ENCODE measurements at regions not wholly inside any gene's neighbourhood (a gene's known extent, or its start where the extent isn't known, plus 50 kb on each side); places are given as distances from the start of the nearest gene placed in this dataset.

DNA sequence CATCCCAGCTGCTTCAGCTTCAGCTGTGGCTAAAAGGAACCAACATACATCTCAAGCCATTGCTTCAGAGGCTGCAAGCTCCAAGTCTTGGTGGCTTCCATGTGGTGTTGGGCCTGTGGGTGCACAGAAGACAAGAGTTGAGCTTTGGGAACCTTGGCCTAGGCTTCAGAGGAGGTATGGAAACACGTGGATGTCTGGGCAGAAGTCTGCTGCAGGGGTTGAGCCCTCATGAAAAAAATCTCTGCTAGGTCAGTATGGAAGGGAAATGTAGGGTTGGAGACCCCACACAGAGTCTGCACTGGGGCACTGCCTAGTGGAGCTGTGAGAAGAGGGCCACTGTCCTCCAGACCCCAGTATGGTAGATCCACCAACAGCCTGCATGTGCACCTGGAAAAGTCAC, 279.3 kb downstream of the MZT1 start:
- Histone ChIP-seq H3K27me3 (replicated peaks; ENCODE audit: control insufficient read depth, insufficient read depth, low read length) (no peaks in the 10 kb centered on the region), H3K4me3 (ENCODE audit: low read length) (no peak overlapping the region), H3K4me1 (ENCODE audit: control insufficient read depth, insufficient read depth, low read length) (no peaks in the 10 kb centered on the region), H3K9ac (ENCODE audit: low read length) (no peak overlapping the region), H3K36me3 (ENCODE audit: control insufficient read depth, insufficient read depth, low read length, severe bottlenecking) (no peaks in the 10 kb centered on the region), H3K9me3 (ENCODE audit: control insufficient read depth, low read length) (no peaks in the 10 kb centered on the region)
- DNase-seq (ENCODE audit: low read depth), result no peak

DNA sequence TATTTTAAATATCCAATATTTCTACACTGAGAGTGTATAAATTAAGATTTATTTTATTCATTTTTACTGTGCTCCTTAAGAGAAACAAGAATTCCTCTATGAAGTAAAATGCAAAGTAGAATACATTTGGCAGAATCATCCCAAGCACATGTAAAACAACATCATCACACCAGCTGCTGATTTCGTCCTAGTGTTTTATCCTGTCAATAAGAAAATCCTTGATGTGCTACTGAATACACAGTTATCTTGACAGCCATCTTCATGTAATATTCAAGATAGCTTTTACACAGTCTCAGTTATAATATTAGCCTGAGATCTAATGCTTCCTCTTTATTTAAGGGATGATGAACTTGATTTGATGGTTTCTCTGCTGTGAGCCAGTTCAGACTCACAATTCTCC, 282.4 kb downstream of the MZT1 start:
- Histone ChIP-seq H3K4me3 (ENCODE audit: low read length) (no peak overlapping the region), H3K9ac (ENCODE audit: low read length) (no peak overlapping the region), H3K4me1 (ENCODE audit: control insufficient read depth, insufficient read depth, low read length) (no peaks in the 10 kb centered on the region), H3K36me3 (ENCODE audit: control insufficient read depth, insufficient read depth, low read length, severe bottlenecking) (no peaks in the 10 kb centered on the region), H3K9me3 (ENCODE audit: control insufficient read depth, low read length) (no peaks in the 10 kb centered on the region), H3K27me3 (replicated peaks; ENCODE audit: control insufficient read depth, insufficient read depth, low read length) (no peaks in the 10 kb centered on the region)
- no peak for DNase-seq (ENCODE audit: low read depth)

DNA sequence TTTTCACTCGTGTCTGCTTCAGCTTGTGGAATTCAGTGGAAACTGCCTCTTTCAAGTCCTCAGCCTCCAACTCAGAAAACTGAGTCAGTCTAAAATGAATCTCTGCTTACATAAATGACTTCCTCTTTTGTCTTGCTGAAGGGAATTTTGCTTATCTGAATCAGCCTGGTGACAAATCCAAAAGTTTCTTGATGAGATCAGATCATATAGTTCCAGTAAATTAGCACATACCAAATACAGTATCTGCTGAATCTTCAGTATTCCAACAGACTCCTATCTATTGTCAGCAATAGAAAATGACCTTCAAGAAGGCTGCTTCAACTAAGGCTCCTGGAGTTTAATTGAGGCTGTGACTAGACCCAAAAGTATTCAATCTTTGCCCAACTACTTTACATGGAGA, 290.0 kb downstream of the MZT1 start:
- DNase-seq (ENCODE audit: low read depth), result peak; percentile 42
- Histone ChIP-seq H3K36me3 (ENCODE audit: control insufficient read depth, insufficient read depth, low read length, severe bottlenecking) (no peaks in the 10 kb centered on the region), H3K4me1 (ENCODE audit: control insufficient read depth, insufficient read depth, low read length) (peaks cover 6% of the 10 kb centered on the region), H3K9me3 (ENCODE audit: control insufficient read depth, low read length) (no peaks in the 10 kb centered on the region), H3K9ac (ENCODE audit: low read length) (no peak overlapping the region), H3K4me3 (ENCODE audit: low read length) (no peak overlapping the region), H3K27me3 (replicated peaks; ENCODE audit: control insufficient read depth, insufficient read depth, low read length) (no peaks in the 10 kb centered on the region)

DNA sequence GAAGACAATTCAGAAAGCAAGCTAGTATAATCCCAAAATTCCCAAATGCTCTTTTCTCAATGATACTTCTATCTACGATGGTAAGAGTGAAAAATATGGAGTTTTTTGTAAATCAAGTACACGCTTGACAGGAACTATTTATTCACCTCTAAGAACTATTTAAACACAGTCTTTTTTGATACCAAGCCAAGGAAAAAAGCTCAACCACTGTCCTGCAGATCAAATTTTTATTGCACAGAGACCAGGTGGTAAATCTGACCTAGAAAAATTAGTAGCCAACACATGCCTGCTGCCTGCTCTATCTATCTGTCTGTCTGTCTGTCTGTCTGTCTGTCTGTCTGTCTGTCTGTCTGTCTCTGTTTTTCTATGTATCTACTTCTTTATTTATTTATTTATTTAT, 292.2 kb downstream of the MZT1 start:
- Histone ChIP-seq H3K4me1 (ENCODE audit: control insufficient read depth, insufficient read depth, low read length) (peaks cover 6% of the 10 kb centered on the region), H3K27me3 (replicated peaks; ENCODE audit: control insufficient read depth, insufficient read depth, low read length) (no peaks in the 10 kb centered on the region), H3K36me3 (ENCODE audit: control insufficient read depth, insufficient read depth, low read length, severe bottlenecking) (no peaks in the 10 kb centered on the region), H3K4me3 (ENCODE audit: low read length) (no peak overlapping the region), H3K9me3 (ENCODE audit: control insufficient read depth, low read length) (no peaks in the 10 kb centered on the region), H3K9ac (ENCODE audit: low read length) (no peak overlapping the region)
- DNase-seq (ENCODE audit: low read depth), result no peak

DNA sequence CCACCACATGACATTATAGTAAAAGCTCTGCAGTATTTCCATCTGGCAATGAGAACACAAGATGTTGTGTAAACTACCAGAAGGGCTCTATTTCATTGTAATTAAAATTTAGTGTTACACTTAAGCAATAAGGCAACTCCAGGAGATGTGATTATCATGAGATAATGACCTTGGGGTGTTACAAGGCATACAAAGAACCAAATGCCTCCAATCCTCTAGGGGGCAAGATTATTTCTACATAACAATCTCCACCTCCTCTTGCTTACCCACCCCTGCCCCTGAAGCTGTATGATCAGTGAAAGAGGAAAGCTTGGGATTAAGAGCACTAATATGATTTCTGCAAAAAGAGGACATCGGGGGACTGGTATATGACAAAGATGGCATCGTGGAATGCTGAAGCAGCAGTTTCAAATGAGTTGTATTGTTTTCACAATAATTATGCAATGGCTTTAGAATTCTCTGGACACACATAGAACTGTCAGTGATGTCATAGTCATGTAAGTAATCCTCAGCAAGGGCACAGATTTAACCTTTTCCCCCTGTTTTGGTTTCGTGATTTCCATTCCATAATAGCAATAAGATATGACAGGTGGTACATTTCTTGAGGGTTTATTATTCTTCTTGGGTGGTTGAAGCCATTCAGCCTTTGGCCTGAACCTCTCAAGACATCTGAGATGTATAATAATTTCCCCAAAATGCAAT, 295.3 kb downstream of the MZT1 start:
- DNase-seq (ENCODE audit: low read depth), result peak; percentile 7
- H3K9ac ChIP-seq (ENCODE audit: low read length), result no peak overlapping the region
- H3K36me3 ChIP-seq (ENCODE audit: control insufficient read depth, insufficient read depth, low read length, severe bottlenecking), result no peaks in the 10 kb centered on the region

DNA sequence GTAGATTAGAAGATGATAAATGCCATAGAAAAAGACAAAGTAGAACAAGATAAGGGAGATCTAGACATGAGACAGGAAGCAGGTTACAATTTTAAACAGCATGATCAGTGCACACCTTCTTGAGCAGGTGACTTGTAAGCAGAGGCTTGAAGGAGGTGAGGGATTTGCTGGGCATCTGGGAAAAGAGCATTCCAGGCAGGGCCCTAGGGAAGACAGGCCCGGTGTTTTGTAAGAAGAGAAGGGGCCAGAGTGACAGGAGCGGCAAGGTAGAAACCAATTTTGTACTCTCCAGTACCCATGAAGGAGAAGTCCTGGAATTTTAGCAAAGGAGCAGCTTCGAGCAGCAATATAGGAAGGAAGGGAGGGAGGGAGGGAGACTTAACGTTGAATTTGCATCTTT, 296.5 kb downstream of the MZT1 start:
- no peaks in the 10 kb centered on the region for H3K36me3 ChIP-seq (ENCODE audit: control insufficient read depth, insufficient read depth, low read length, severe bottlenecking)
- no peaks in the 10 kb centered on the region for H3K4me1 ChIP-seq (ENCODE audit: control insufficient read depth, insufficient read depth, low read length)
- no peak overlapping the region for H3K9ac ChIP-seq (ENCODE audit: low read length)
- DNase-seq (ENCODE audit: low read depth), result no peak
- no peaks in the 10 kb centered on the region for H3K9me3 ChIP-seq (ENCODE audit: control insufficient read depth, low read length)
- no peak overlapping the region for H3K4me3 ChIP-seq (ENCODE audit: low read length)
- H3K27me3 ChIP-seq (replicated peaks; ENCODE audit: control insufficient read depth, insufficient read depth, low read length), result no peaks in the 10 kb centered on the region

More for the DNA sequence above, 295.3 kb downstream of the MZT1 start:
- no peaks in the 10 kb centered on the region for H3K9me3 ChIP-seq (ENCODE audit: control insufficient read depth, low read length)
- H3K4me1 ChIP-seq (ENCODE audit: control insufficient read depth, insufficient read depth, low read length), result peaks cover 3% of the 10 kb centered on the region
- H3K4me3 ChIP-seq (ENCODE audit: low read length), result no peak overlapping the region
- H3K27me3 ChIP-seq (replicated peaks; ENCODE audit: control insufficient read depth, insufficient read depth, low read length), result no peaks in the 10 kb centered on the region

DNA sequence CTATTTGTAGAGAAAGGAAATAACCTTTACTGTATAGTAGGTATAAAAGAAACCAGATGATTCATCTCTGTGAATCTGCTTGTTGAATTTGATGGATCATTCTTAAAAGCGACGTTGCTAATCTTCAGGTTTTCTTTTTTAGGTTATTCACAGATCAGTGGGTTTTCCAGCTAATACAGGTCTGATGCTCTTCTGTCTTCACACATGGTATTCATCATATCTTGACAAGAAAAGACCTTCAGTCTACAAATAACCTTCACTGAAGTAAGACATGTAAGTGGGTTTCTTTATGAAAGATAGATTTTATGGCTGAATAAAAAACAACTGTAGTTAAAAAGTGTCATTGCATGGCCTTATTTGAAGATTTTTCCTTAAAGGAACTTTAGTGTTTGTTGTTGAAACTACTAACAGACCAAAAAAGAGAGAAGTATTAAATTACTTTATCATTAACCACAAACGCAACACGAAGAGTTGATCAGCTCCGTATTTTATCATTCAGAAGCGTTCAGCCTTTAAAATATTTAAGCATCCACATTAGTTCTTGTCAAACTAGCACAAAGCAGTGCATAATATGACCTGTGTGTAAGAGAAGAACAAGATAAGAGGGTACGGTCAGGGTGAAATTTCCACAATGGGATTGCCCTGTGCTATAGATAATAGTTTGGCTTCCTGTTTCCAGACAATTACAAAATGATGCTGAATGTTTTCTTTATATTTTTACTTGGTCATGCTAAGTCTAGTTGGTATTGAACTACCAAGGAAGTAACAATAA, 299.5 kb downstream of the MZT1 start:
- H3K9me3 ChIP-seq (ENCODE audit: control insufficient read depth, low read length), result no peaks in the 10 kb centered on the region
- H3K4me1 ChIP-seq (ENCODE audit: control insufficient read depth, insufficient read depth, low read length), result no peaks in the 10 kb centered on the region
- H3K9ac ChIP-seq (ENCODE audit: low read length), result no peak overlapping the region
- no peak for DNase-seq (ENCODE audit: low read depth)
- H3K27me3 ChIP-seq (replicated peaks; ENCODE audit: control insufficient read depth, insufficient read depth, low read length), result no peaks in the 10 kb centered on the region
- no peak overlapping the region for H3K4me3 ChIP-seq (ENCODE audit: low read length)
- H3K36me3 ChIP-seq (ENCODE audit: control insufficient read depth, insufficient read depth, low read length, severe bottlenecking), result no peaks in the 10 kb centered on the region

DNA sequence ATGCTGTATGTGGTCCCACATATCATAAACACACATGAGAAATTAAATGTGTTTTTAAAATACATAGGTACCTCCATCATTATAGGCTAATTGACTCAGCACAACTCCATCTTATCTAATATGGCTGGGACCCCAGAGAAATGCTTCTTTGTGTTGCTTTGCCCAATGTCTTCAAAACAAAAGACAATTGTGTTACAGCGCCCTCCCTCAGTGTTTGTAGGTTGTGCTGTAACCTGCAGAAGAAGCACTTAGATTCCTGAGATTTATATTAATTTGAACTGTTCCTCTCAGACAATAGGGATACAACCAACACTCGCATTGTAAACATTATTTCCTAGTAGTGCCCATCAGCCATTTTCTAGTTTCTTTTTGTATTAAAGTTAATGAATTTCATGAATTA, 303.4 kb downstream of the MZT1 start:
- Histone ChIP-seq H3K4me3 (ENCODE audit: low read length) (no peak overlapping the region), H3K27me3 (replicated peaks; ENCODE audit: control insufficient read depth, insufficient read depth, low read length) (no peaks in the 10 kb centered on the region), H3K36me3 (ENCODE audit: control insufficient read depth, insufficient read depth, low read length, severe bottlenecking) (no peaks in the 10 kb centered on the region), H3K9ac (ENCODE audit: low read length) (no peak overlapping the region), H3K9me3 (ENCODE audit: control insufficient read depth, low read length) (no peaks in the 10 kb centered on the region), H3K4me1 (ENCODE audit: control insufficient read depth, insufficient read depth, low read length) (no peaks in the 10 kb centered on the region)
- DNase-seq (ENCODE audit: low read depth), result no peak

DNA sequence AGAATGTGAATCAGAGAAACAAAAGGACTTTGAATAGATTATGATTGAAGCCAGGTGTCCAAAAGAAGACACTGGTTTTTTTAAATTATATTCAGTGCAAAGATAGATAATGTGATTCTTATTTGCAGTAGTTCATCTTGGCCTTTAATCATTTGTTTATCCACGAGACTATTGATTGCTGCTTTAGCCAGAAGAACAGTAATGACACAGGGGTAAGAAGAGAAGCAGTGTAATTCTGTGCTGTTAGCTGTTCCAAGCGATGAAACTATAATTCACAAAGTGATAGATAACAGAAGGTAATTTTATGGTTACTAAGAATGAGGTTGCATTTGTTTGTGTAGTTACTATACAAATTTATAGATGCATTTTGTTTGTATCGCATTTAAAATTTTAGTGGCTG, 311.6 kb downstream of the MZT1 start:
- Histone ChIP-seq H3K27me3 (replicated peaks; ENCODE audit: control insufficient read depth, insufficient read depth, low read length) (no peaks in the 10 kb centered on the region), H3K4me1 (ENCODE audit: control insufficient read depth, insufficient read depth, low read length) (no peaks in the 10 kb centered on the region), H3K9me3 (ENCODE audit: control insufficient read depth, low read length) (no peaks in the 10 kb centered on the region), H3K4me3 (ENCODE audit: low read length) (no peak overlapping the region), H3K9ac (ENCODE audit: low read length) (no peak overlapping the region), H3K36me3 (ENCODE audit: control insufficient read depth, insufficient read depth, low read length, severe bottlenecking) (no peaks in the 10 kb centered on the region)
- DNase-seq (ENCODE audit: low read depth), result no peak

DNA sequence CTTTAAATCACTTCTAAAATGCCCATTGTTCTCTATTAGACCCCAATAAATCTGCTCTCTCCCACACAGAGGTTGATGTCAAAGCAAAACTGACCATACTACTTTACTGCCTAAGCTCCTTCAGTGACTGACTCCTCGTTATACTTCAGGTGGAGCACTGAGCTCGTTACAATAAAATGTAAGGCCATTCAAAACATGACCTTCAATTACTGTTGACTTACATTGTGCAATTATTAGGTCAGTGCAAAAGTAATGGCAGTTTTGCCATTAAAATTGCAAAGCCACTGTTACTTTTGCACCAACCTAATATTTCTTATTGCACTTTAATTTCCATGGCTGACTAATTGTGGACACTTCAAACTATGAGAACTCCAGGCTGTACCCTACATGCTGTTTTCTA, 314.9 kb downstream of the MZT1 start:
- Histone ChIP-seq H3K4me3 (ENCODE audit: low read length) (no peak overlapping the region), H3K9me3 (ENCODE audit: control insufficient read depth, low read length) (no peaks in the 10 kb centered on the region), H3K9ac (ENCODE audit: low read length) (no peak overlapping the region), H3K4me1 (ENCODE audit: control insufficient read depth, insufficient read depth, low read length) (no peaks in the 10 kb centered on the region), H3K36me3 (ENCODE audit: control insufficient read depth, insufficient read depth, low read length, severe bottlenecking) (no peaks in the 10 kb centered on the region), H3K27me3 (replicated peaks; ENCODE audit: control insufficient read depth, insufficient read depth, low read length) (no peaks in the 10 kb centered on the region)
- no peak for DNase-seq (ENCODE audit: low read depth)

DNA sequence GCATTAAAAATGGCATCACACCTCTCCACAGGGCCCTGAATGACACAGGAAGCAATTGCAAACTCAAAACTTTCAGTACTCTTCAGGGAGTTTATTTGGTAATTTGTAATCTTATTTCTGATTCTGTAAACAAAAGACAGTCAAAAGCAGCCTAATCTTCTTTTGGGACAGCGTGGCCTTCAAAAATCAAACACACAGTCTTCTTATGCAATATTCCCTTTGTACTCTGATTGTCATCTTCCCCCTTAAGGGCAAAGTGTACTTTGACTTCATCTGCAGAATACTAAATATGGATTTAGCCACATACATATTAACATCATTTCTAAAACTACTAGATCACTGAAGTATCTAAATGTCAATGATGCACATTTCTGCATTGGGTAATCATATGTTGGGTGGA, 322.0 kb downstream of the MZT1 start:
- no peaks in the 10 kb centered on the region for H3K27me3 ChIP-seq (replicated peaks; ENCODE audit: control insufficient read depth, insufficient read depth, low read length)
- no peak overlapping the region for H3K4me3 ChIP-seq (ENCODE audit: low read length)
- no peaks in the 10 kb centered on the region for H3K4me1 ChIP-seq (ENCODE audit: control insufficient read depth, insufficient read depth, low read length)
- no peak overlapping the region for H3K9ac ChIP-seq (ENCODE audit: low read length)
- H3K36me3 ChIP-seq (ENCODE audit: control insufficient read depth, insufficient read depth, low read length, severe bottlenecking), result no peaks in the 10 kb centered on the region
- DNase-seq (ENCODE audit: low read depth), result no peak
- H3K9me3 ChIP-seq (ENCODE audit: control insufficient read depth, low read length), result no peaks in the 10 kb centered on the region

All from adipocyte (in vitro differentiated cells).